Endothelial cell of umbilical vein (primary cell): ENCODE measurements at regions not wholly inside any gene's neighbourhood (a gene's known extent, or its start where the extent isn't known, plus 50 kb on each side); places are given as distances from the start of the nearest gene placed in this dataset.

Source experiments
- BruUV-seq: library from RNA; stranded (reverse); fragments of 400-500 nt; replicated peaks from 2 replicates; lab custom pipeline; 2021; lab: Mats Ljungman, UMichigan
- CTCF ChIA-PET: fragments of 300-600, 350-600 bp; sonication (Branson Sonifier 250); formaldehyde crosslinking; loops from one replicate; lab custom pipeline; 2021; ENCODE audit warnings: antibody characterized with exemption, inconsistent platforms; lab: Charles Lee
- POLR2A ChIA-PET: fragments of 300-600, 350-600 bp; sonication (Branson Sonifier 250); formaldehyde crosslinking; loops from one replicate; lab custom pipeline; 2021; ENCODE audit warnings: antibody characterized with exemption, inconsistent platforms; lab: Charles Lee
- DNase-seq: peaks from one replicate; pipeline ENCODE4 v3.0.0-alpha.2; 2011; ENCODE audit warnings: low read depth, low spot score
- FAIRE-seq: peaks from 2 replicates; lab custom pipeline; 2011; peaks lifted over from hg19 to GRCh38; lab: Jason Lieb, UNC
- H2AFZ ChIP-seq: 2 replicates; pipeline ENCODE4 v1.6.0; 2012; ENCODE audit warnings: low read depth, low read length, control low read depth, inconsistent platforms
- H3K27ac ChIP-seq: 2 replicates; pipeline ENCODE4 v1.5.1; 2011; ENCODE audit warnings: low read depth, mild to moderate bottlenecking, control low read depth, low read length, moderate library complexity; ENCODE audit not compliant: insufficient read depth
- H3K27me3 ChIP-seq, 2 experiments: 2 replicates each; pipeline versions ENCODE4 v1.6.0 to v1.6.1; 2011; ENCODE audit warnings: low read length in 2 of 2, mixed read lengths in 1 of 2; ENCODE audit not compliant: control insufficient read depth in 2 of 2, insufficient read depth in 2 of 2
- H3K36me3 ChIP-seq, 2 experiments: 2 replicates in 1 of 2; 3 replicates in 1 of 2; pipeline ENCODE4 v1.5.1; 2011; ENCODE audit warnings: low read length in 2 of 2, mild to moderate bottlenecking in 1 of 2, moderate library complexity in 1 of 2; ENCODE audit not compliant: control insufficient read depth in 2 of 2, insufficient read depth in 2 of 2; ENCODE audit errors: extremely low read depth in 1 of 2
- H3K4me1 ChIP-seq: 3 replicates; pipeline ENCODE4 v1.5.1; 2011; ENCODE audit warnings: mild to moderate bottlenecking, low read length; ENCODE audit not compliant: control insufficient read depth, insufficient read depth; ENCODE audit errors: extremely low read depth
- H3K4me2 ChIP-seq: 2 replicates; pipeline ENCODE4 v1.6.1; 2011; ENCODE audit warnings: low read length, control low read depth, mixed read lengths; ENCODE audit not compliant: insufficient read depth
- H3K4me3 ChIP-seq, 3 experiments: fragments of 200-600 bp in 1 of 3; sonication (generic), shearing (Covaris generic) in 1 of 3; replicated peaks in 1 of 3; 2 replicates each; pipeline ENCODE4 v1.5.1; 2011 to 2016; ENCODE audit warnings: control low read depth in 3 of 3, low read length in 3 of 3, mild to moderate bottlenecking in 2 of 3, inconsistent platforms in 1 of 3, low read depth in 1 of 3, moderate library complexity in 1 of 3; ENCODE audit not compliant: insufficient read depth in 1 of 3
- H3K79me2 ChIP-seq: 2 replicates; pipeline ENCODE4 v1.6.0; 2012; ENCODE audit warnings: low read length, inconsistent platforms; ENCODE audit not compliant: control insufficient read depth, insufficient read depth
- H3K9ac ChIP-seq: replicated peaks from 2 replicates; pipeline ENCODE3; 2011; ENCODE audit warnings: low read length, control low read depth; ENCODE audit not compliant: insufficient read depth; ENCODE audit errors: extremely low read depth
- H3K9me1 ChIP-seq: replicated peaks from 3 replicates; pipeline ENCODE4 v1.6.0; 2011; ENCODE audit warnings: mild to moderate bottlenecking, low read length; ENCODE audit not compliant: control insufficient read depth, insufficient read depth; ENCODE audit errors: extremely low read depth
- H3K9me3 ChIP-seq: replicated peaks from 2 replicates; pipeline ENCODE4 v1.5.1; 2012; ENCODE audit warnings: low read length, inconsistent platforms; ENCODE audit not compliant: control insufficient read depth, insufficient read depth
- H4K20me1 ChIP-seq: replicated peaks from 2 replicates; pipeline ENCODE3; 2011; ENCODE audit warnings: mild to moderate bottlenecking, low read length; ENCODE audit not compliant: control insufficient read depth, insufficient read depth; ENCODE audit errors: extremely low read depth
- EZH2 ChIP-seq: IDR thresholded peaks from 2 replicates; pipeline ENCODE4 v1.6.1; 2012; ENCODE audit warnings: borderline replicate concordance, low read depth, mild to moderate bottlenecking, moderate library complexity, low read length, inconsistent platforms; ENCODE audit not compliant: severe bottlenecking
- FOS ChIP-seq: IDR thresholded peaks from 2 replicates; pipeline ENCODE4 v1.6.1; 2011; ENCODE audit warnings: mild to moderate bottlenecking, low read length, moderate library complexity, borderline replicate concordance; ENCODE audit not compliant: insufficient read depth
- GATA2 ChIP-seq: IDR thresholded peaks from 2 replicates; pipeline ENCODE4 v1.7.0; 2011; ENCODE audit warnings: low read depth, mild to moderate bottlenecking, moderate library complexity, mixed read lengths, low read length; ENCODE audit not compliant: insufficient read length, insufficient read depth
- JUN ChIP-seq: IDR thresholded peaks from 2 replicates; pipeline ENCODE4 v1.6.1; 2011; ENCODE audit warnings: borderline replicate concordance, low read depth; ENCODE audit not compliant: insufficient read length, insufficient read depth
- MYC ChIP-seq: IDR thresholded peaks from one replicate; pipeline ENCODE4 v1.6.1; 2011; ENCODE audit warnings: mild to moderate bottlenecking, low read depth, low read length
- POLR2A ChIP-seq: IDR thresholded peaks from 2 replicates; pipeline ENCODE4 v1.6.1; 2012; ENCODE audit warnings: low read depth, mild to moderate bottlenecking, control low read depth, low read length
- POLR2AphosphoS5 ChIP-seq: IDR thresholded peaks from 2 replicates; pipeline ENCODE4 v1.6.1; 2012; ENCODE audit warnings: low read depth, mild to moderate bottlenecking, control low read depth, low read length, moderate library complexity; ENCODE audit not compliant: insufficient read depth
- dilution Hi-C: fragments of 300-500 bp; cut with MboI; formaldehyde crosslinking; loops from one replicate; pipeline ENCODE4 v1.15.0; 2019; ENCODE audit warnings: low sequenced_read_pairs; ENCODE audit not compliant: extremely low pct_ligation_motif_present
- intact Hi-C: fragments of 100-400 bp; cut with micrococcal nuclease; formaldehyde crosslinking; loops from one replicate; pipeline ENCODE4 v1.10.0; 2022
- TF ChIP-seq, protein P1 (sequence below), 2 donors: IDR thresholded peaks; 1 replicate in 1 of 2; 2 replicates in 1 of 2; pipeline ENCODE4 v1.5.1; 2011; ENCODE audit warnings: low read length in 2 of 2, mild to moderate bottlenecking in 2 of 2, moderate library complexity in 2 of 2, control low read depth in 1 of 2, inconsistent platforms in 1 of 2, low read depth in 1 of 2; ENCODE audit not compliant: insufficient read depth in 1 of 2; ENCODE audit errors: extremely low read depth in 1 of 2
- TF ChIP-seq, protein P2 (sequence below): IDR thresholded peaks from 2 replicates; pipeline ENCODE4 v1.6.1; 2011; ENCODE audit not compliant: insufficient read depth, insufficient read length

DNA sequence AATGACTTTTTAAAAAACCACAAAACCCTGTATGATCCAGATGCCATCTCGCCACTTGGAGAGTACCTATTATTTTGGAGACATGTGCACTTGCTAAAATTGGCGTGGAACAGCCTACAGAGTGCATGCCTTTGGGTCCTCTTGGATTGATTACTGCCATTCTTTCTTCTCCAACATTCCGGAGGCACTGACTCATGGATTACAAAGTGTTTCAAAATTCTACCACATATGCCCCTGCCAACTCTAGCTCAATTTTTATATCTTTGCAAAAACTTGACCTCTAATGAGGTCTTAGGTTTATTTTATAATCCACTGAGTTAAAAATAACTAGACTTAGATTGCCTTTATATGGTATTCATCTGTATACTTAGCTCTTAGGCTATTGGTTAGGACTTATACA, 55.8 kb upstream of the KIF5B start:
- CTCF ChIA-PET, result interaction anchor here (1.0 kb wide), 3 partner anchors 11 to 99 kb away, joined by 3 to 5 read pairs (median 3); no protein-coding TSS in a partner anchor
- dilution Hi-C loops, result no loop called here
- intact Hi-C loops, result no loop called here

DNA sequence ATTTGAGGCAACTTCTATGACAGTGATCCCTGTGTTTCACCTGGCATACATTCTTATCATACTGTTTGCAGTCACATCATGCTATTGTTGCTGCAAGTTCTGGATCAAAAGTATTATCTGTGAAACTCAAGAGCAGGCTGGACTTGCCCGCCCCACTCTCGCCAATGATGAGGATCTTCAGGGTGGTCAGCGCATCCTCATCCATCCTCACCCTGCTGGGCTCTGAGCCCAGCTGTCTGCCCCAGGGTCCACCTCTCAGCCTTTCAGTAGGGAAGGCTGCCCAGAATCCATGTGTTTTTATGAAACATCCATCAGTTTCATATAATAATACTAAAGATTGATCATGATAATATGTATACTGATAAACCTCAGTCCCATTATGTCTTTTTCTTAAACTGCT, 55.4 kb upstream of the KIF5B start:
- no peak overlapping the region for H3K4me3 ChIP-seq
- dilution Hi-C loops, result no loop called here
- ChIA-PET CTCF (interaction anchor here (1.0 to 1.3 kb wide), 4 partner anchors 12 to 100 kb away, joined by 3 to 5 read pairs (median 3); no protein-coding TSS in a partner anchor), POLR2A (no interaction called here)
- no peak for DNase-seq
- no peaks in the 10 kb centered on the region for H3K9me1 ChIP-seq
- no peak overlapping the region for H2AFZ ChIP-seq
- H3K79me2 ChIP-seq, result no peaks in the 10 kb centered on the region
- no peaks in the 10 kb centered on the region for H3K36me3 ChIP-seq
- no peak for FAIRE-seq
- H3K27ac ChIP-seq, result no peak overlapping the region
- peaks cover 9% of the 10 kb centered on the region for H3K4me1 ChIP-seq
- H3K9me3 ChIP-seq, result no peaks in the 10 kb centered on the region
- H4K20me1 ChIP-seq, result no peaks in the 10 kb centered on the region
- no TSS peak for BruUV-seq
- intact Hi-C loops, result no loop called here
- peaks cover 3% of the 10 kb centered on the region in 2 experiments for H3K27me3 ChIP-seq
- TF ChIP-seq, protein P1, sequence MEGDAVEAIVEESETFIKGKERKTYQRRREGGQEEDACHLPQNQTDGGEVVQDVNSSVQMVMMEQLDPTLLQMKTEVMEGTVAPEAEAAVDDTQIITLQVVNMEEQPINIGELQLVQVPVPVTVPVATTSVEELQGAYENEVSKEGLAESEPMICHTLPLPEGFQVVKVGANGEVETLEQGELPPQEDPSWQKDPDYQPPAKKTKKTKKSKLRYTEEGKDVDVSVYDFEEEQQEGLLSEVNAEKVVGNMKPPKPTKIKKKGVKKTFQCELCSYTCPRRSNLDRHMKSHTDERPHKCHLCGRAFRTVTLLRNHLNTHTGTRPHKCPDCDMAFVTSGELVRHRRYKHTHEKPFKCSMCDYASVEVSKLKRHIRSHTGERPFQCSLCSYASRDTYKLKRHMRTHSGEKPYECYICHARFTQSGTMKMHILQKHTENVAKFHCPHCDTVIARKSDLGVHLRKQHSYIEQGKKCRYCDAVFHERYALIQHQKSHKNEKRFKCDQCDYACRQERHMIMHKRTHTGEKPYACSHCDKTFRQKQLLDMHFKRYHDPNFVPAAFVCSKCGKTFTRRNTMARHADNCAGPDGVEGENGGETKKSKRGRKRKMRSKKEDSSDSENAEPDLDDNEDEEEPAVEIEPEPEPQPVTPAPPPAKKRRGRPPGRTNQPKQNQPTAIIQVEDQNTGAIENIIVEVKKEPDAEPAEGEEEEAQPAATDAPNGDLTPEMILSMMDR (IDR thresholded peaks at IDR 0.05; ENCODE audit: extremely low read depth in 1 of 2, insufficient read depth in 1 of 2, low read depth in 1 of 2, low read length in 2 of 2), result no peak
- TF ChIP-seq, protein P2, sequence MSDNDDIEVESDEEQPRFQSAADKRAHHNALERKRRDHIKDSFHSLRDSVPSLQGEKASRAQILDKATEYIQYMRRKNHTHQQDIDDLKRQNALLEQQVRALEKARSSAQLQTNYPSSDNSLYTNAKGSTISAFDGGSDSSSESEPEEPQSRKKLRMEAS, result no peak
- no peak for TF ChIP-seq FOS
- TF ChIP-seq EZH2, result no peak
- no peak for TF ChIP-seq MYC
- TF ChIP-seq POLR2AphosphoS5, result no peak
- no peak for TF ChIP-seq JUN
- no peak for TF ChIP-seq POLR2A
- no peak for TF ChIP-seq GATA2
- H3K4me2 ChIP-seq, result no peak overlapping the region
- no peak overlapping the region for H3K9ac ChIP-seq

More for the DNA sequence above, 55.8 kb upstream of the KIF5B start:
- FAIRE-seq (peak; percentile 96), DNase-seq (peak; percentile 59)
- no peaks in the 10 kb centered on the region for H3K9me1 ChIP-seq
- POLR2A ChIA-PET, result no interaction called here
- peaks cover 3% of the 10 kb centered on the region in 2 experiments for H3K27me3 ChIP-seq
- H3K4me3 ChIP-seq, result no peak overlapping the region
- H2AFZ ChIP-seq, result no peak overlapping the region
- no peak overlapping the region for H3K9ac ChIP-seq
- no peaks in the 10 kb centered on the region for H3K36me3 ChIP-seq
- no TSS peak for BruUV-seq
- no peaks in the 10 kb centered on the region for H3K9me3 ChIP-seq
- no peak overlapping the region for H3K27ac ChIP-seq
- no peaks in the 10 kb centered on the region for H4K20me1 ChIP-seq
- H3K4me1 ChIP-seq, result peaks cover 9% of the 10 kb centered on the region
- peak; percentile 66 for TF ChIP-seq FOS
- TF ChIP-seq, protein P2, result no peak
- TF ChIP-seq JUN, result peak; percentile 61
- H3K79me2 ChIP-seq, result no peaks in the 10 kb centered on the region
- H3K4me2 ChIP-seq, result peak overlapping the region; percentile 39
